HG03520 (cell line): ENCODE measurements at regions not wholly inside any gene's neighbourhood (a gene's known extent, or its start where the extent isn't known, plus 50 kb on each side); places are given as distances from the start of the nearest gene placed in this dataset.

ENCODE experiments used
- ATAC-seq: cut with Tn5 transposase; IDR thresholded peaks from one replicate; pipeline ENCODE4 v1.9.1; 2021; ENCODE audit warnings: mild to moderate bottlenecking, moderate library complexity; ENCODE audit not compliant: unreplicated experiment

GRCh38 chr1:234976861-234977680 is 151.6 kb downstream of the TOMM20 start:
- ATAC-seq, result no peak

DNA sequence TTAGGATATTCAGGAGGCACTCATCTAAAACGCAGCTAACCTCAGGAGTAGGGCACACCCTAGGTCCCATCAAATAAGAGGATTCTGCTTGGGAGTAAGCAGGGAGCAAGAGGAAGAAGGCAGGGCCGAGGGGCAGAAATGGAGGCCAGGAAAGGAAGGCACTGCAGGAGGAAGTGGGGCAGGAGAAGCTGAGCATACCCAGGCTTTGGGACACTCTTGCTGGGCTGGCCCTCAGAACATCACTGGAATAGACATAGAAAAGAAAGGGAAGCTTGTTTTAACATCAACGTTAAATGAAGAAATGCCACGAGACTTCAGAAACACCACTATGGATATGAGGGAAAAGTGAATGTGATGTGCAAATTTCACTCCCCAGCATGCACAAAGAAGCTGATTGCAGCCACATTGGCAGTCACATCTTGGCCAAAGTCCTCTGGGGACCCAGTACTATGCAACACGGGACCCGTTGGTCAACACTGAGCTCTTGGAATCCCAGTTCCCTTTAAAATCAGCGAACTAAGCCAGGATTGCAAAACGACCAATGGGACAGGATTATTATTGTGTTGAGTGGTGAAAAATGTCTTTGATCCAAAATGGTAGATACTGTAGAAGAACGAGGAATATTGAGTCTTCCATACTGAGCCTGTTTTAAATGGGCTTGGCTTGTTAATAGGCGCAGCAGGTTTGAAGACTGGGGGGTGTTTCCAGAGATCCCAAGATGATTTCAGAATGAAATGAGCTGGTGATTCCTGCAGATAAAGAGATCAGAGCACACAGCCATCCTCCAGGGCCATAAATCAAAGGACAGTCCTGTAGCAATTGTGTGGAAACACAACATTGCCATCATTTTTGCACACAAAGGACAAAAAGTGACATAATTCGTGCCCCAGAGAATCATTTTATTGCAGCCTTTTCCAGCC is 152.4 kb downstream of the TOMM20 start:
- ATAC-seq, result no peak

DNA sequence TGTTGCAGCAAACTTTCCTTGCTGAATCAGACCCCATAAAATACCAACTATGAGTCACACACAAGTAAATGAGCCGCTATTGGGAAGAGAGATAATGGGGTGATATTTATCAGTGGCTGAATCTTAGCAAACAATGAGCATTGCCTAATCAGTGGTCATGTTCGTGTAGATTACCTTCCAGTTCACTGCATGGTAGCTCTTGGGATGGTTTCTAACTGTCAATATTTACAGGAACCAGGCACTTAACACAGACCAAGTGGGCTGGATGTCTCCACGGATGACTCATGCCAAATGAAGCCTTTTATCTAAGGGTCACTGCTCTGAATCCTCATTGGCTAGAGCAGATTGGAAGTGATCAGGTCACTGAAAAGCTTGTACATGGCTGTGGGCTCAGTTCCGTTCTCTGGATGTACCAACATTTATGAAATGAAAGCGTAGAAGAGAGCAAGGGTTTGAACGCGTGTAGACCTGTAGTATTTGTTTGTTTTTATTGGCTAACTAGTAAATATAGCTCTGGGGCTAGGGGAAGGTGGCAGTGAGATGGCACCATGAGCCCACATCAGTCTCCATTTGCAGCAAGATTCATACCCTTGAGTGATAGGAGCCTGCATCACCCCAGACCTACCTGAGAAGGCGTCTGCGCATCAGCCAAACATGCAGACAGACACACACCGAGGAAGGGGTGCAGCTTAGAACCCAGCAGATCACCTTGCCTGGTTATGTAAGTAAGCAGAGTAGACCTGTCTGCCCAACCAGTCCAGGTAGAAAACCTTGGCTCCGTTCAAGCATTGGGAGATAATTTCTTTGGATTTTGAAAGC is 153.3 kb downstream of the TOMM20 start:
- no peak for ATAC-seq

GRCh38 chr1:234973426-234974250 is 155.0 kb downstream of the TOMM20 start:
- no peak for ATAC-seq

DNA sequence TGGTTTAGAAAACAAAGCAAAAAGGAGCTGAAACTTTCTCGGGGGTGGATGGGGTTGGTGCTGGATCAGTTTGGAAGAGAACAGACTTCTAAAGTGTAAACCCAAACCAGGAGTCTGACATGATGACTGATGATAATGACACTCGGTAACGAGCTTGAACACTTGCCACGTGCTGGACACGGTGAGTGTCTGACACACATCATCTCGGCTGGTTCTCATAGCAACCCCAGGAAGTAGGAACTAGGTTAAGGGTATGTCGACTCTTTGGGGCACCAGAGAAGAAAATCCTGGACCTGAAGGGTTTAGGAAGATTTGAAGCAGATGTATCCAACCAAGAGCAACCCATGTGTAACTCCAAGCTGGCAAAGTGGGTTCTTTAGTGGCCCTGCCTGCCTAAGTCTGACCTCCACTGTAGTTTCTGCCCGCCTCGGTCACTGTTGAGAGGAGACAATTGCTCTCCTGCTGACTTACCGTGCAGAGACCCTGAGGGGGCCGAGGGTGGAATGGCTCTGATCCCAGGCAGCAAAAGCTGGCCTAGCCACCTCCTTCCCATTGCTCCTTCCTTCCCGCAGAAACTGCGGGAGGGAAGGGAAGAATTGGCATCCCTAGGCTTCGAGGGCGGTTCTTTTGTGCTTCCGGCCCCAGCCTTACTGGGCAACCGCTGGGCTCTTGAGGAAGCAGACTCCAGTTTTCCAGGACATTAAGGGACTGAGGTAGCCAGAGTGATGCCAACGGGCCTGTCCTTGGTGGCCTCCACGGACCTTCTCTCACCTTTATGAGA is 156.0 kb downstream of the TOMM20 start:
- ATAC-seq, result no peak

DNA sequence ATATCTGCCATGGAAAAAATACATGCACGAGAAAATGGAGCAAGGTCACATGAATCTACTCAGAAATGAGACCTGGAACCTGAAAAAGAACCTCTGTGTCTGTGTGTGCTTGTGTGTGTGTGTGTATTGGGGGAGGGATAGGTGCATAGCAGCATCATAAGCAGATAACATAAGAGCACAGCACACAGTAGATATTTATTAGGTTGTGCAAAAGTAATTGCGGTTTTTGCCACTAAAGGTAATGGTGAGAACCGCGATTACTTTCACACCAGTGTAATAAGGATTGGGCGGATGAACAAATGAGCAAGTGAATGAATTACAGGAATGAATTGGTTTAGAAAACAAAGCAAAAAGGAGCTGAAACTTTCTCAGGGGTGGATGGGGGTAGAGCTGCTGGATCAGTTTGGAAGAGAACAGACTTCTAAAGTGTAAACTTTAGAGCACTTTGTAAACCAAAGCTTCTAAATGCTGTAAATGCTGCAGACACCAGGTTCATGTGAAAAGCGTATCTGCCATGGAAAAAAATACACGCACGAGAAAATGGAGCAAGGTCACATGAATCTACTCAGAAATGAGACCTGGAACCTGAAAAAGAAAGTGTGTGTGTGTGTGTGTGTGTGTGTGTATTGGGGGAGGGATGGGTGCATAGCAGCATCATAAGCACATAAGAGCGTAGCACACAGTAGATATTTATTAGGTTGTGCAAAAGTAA is 156.9 kb downstream of the TOMM20 start:
- ATAC-seq, result no peak

DNA sequence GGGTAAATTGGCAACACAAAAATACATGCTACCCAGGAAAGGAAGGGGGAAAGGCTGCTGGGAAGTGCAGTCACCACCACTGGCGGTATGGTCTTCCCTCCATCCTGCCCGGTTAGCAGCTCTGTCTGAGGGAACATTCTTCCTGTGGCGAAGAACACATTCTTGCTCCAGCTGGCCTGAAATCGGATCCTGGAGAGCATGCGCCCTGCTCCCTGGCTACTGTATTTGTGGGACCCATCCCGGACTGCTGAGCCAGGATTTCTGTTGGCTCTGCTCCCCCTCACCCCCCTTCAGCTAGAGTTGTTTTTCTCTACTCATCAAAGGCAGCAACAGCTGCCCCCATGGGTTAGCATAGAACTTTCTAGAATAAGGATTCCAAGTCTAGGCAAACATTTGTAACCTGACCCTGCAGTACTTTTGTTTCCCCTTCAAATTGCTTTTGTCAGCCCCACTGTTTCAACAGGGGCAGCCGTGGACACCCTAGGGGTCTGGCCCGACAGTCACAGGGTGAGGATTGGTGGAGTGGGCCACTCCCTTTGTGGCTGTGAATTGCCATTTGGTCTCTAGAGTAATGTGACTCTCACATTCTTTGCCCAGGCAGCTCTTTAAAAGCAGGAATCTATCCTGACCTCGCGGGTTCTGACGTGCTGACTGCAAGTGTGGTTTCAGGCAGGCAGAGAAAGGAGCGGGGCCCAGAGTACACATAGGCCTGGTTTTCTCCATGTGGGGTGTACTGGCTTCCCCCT is 157.7 kb downstream of the TOMM20 start:
- ATAC-seq, result no peak

- ATAC-seq, result no peak
Observed at GRCh38 chr1:234970401-234970730, 158.3 kb downstream of the TOMM20 start.

GRCh38 chr1:234969581-234970400 is 158.8 kb downstream of the TOMM20 start:
- no peak for ATAC-seq

- no peak for ATAC-seq
Observed at GRCh38 chr1:234969011-234969441, 159.6 kb downstream of the TOMM20 start.

GRCh38 chr1:234968451-234968850 is 160.2 kb downstream of the TOMM20 start:
- ATAC-seq, result no peak

- no peak for ATAC-seq
Observed at GRCh38 chr1:234967121-234967520, 161.5 kb downstream of the TOMM20 start.

- ATAC-seq, result no peak
Observed at GRCh38 chr1:234965111-234965510, 163.5 kb downstream of the TOMM20 start.

- ATAC-seq, result no peak
Observed at GRCh38 chr1:234963904-234964702, 164.5 kb downstream of the TOMM20 start.

DNA sequence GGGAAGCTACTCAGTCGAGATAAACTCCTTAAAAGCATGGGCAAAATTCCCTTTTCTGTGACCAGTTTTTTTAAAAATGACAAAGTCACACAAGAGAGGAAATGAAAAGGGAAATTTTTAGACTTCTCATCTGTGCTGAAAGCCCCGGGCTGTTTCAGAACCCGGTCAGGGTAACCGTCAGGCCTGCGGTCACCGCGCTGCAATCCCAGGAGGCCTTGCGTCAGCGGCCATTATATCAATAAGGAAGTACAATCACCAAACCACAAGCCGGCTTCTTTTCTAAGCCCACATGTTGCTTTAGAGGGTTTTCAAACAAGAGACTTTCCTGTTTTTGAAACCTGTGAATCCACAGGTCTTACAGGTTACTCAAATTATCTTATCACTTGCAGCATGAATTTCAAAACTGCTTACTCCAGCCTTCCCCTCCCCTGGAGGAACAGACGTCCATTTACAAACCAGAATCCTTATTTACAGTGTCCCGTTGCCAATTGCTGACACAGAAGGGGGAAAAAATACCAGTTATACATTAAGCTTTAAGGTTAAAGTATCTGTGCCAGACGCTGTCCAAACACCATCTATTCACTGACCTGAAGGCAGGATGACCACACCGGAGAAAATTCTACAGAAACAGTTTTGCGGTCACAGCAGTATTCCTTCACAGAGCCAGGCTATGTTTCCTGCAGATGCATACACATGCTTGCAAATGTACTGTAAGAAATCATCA is 165.3 kb downstream of the TOMM20 start:
- peak; percentile 84 for ATAC-seq
